ENCODE measurements at regions not wholly inside any gene's neighbourhood (a gene's known extent, or its start where the extent isn't known, plus 50 kb on each side); places are given as distances from the start of the nearest gene placed in this dataset.
A peak's percentile ranks its signal among the peaks of the same experiment; 100 is the strongest.
"Not testable (repeated sequence)": the region's sequence is repeated elsewhere in the genome, so short reads cannot be mapped to it uniquely, and the experiment has no call there.

GRCh38 chr1:197841158-197841557, 61.3 kb upstream of the C1orf53 start:
- DNase-seq (ENCODE audit: low read depth, low spot score) (no peak), FAIRE-seq (no peak)
- H3K36me3 ChIP-seq (ENCODE audit: control insufficient read depth in 2 of 2, extremely low read depth in 1 of 2, insufficient read depth in 2 of 2, low read length in 2 of 2) = no peaks in the 10 kb centered on the region
- H3K27me3 ChIP-seq (ENCODE audit: control insufficient read depth, extremely low read depth, insufficient read depth, low read length) = no peaks in the 10 kb centered on the region
- H3K4me1 ChIP-seq (ENCODE audit: control insufficient read depth, extremely low read depth, insufficient read depth, low read length) = peaks cover 13% of the 10 kb centered on the region
- no peaks in the 10 kb centered on the region for H3K9me3 ChIP-seq (ENCODE audit: control insufficient read depth, low read depth, low read length)
- no peak overlapping the region for H2AFZ ChIP-seq (ENCODE audit: control insufficient read depth, low read length)
- no peak overlapping the region for H3K27ac ChIP-seq (ENCODE audit: control insufficient read depth, insufficient read depth, low read length)
- H3K9me1 ChIP-seq (ENCODE audit: control insufficient read depth, extremely low read depth, insufficient read depth, low read length) = no peaks in the 10 kb centered on the region
- H3K79me2 ChIP-seq (ENCODE audit: control insufficient read depth, insufficient read depth, low read length) = no peaks in the 10 kb centered on the region
- no peaks in the 10 kb centered on the region for H4K20me1 ChIP-seq (ENCODE audit: control insufficient read depth, extremely low read depth, insufficient read depth, low read length)
- H3K4me2 ChIP-seq (ENCODE audit: control insufficient read depth, extremely low read depth, insufficient read depth, low read depth, low read length) = no peak overlapping the region
- H3K9ac ChIP-seq (ENCODE audit: control insufficient read depth, extremely low read depth, insufficient read depth, low read length) = no peak overlapping the region
- dilution Hi-C loops (cut with MboI; ENCODE audit: extremely low pct_ligation_motif_present, low sequenced_read_pairs) = no loop called here
- TF ChIP-seq CTCF (optimal IDR thresholded peaks at IDR 0.05 in 1 of 3, IDR thresholded peaks at IDR 0.05 in 1 of 3, conservative IDR thresholded peaks at IDR 0.05 in 1 of 3; ENCODE audit: extremely low read depth in 1 of 3, insufficient read depth in 2 of 3, low read length in 3 of 3) = no peak
- no peak for TF ChIP-seq EZH2 (IDR thresholded peaks at IDR 0.05; ENCODE audit: low read length)
- no peak overlapping the region for H3K4me3 ChIP-seq (ENCODE audit: control insufficient read depth in 2 of 3, extremely low read depth in 1 of 3, insufficient read depth in 2 of 3, low read depth in 1 of 3, low read length in 3 of 3)

- H3K4me2 ChIP-seq (ENCODE audit: control insufficient read depth, extremely low read depth, insufficient read depth, low read depth, low read length); H4K20me1 ChIP-seq (ENCODE audit: control insufficient read depth, extremely low read depth, insufficient read depth, low read length); FAIRE-seq; dilution Hi-C loops (cut with MboI; ENCODE audit: extremely low pct_ligation_motif_present, low sequenced_read_pairs); H3K36me3 ChIP-seq (ENCODE audit: control insufficient read depth in 2 of 2, extremely low read depth in 1 of 2, insufficient read depth in 2 of 2, low read length in 2 of 2); H2AFZ ChIP-seq (ENCODE audit: control insufficient read depth, low read length); H3K9ac ChIP-seq (ENCODE audit: control insufficient read depth, extremely low read depth, insufficient read depth, low read length); H3K27me3 ChIP-seq (ENCODE audit: control insufficient read depth, extremely low read depth, insufficient read depth, low read length); H3K79me2 ChIP-seq (ENCODE audit: control insufficient read depth, insufficient read depth, low read length); H3K4me3 ChIP-seq (ENCODE audit: control insufficient read depth in 2 of 3, extremely low read depth in 1 of 3, insufficient read depth in 2 of 3, low read depth in 1 of 3, low read length in 3 of 3); DNase-seq (ENCODE audit: low read depth, low spot score); H3K27ac ChIP-seq (ENCODE audit: control insufficient read depth, insufficient read depth, low read length); H3K9me1 ChIP-seq (ENCODE audit: control insufficient read depth, extremely low read depth, insufficient read depth, low read length); H3K9me3 ChIP-seq (ENCODE audit: control insufficient read depth, low read depth, low read length): not testable (repeated sequence)
- peaks cover 13% of the 10 kb centered on the region for H3K4me1 ChIP-seq (ENCODE audit: control insufficient read depth, extremely low read depth, insufficient read depth, low read length)
These were observed 62.6 kb upstream of the C1orf53 start for GRCh38 chr1:197839786-197840185.

DNA sequence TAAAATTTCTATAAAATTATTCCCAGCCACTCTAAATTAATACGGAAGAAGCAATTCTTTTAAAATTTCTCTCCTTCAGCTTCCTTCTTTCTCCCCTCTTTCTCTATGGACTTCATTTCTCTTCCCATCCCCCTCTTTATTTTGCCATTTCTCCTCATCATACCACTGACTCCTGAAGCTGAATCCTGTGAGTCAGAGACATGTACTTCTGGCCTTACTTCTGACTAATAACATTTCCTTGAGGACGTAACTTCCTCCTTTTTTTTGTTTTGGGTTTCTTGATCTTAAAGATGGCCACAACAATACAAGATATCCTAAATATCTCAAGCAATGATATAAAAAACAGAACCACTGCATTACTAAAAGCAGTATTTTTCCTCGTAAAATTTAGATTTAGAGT, 63.6 kb upstream of the DENND1B start:
- Histone ChIP-seq H3K9me3 (ENCODE audit: control insufficient read depth, low read depth, low read length) (no peaks in the 10 kb centered on the region), H3K36me3 (ENCODE audit: control insufficient read depth in 2 of 2, extremely low read depth in 1 of 2, insufficient read depth in 2 of 2, low read length in 2 of 2) (no peaks in the 10 kb centered on the region), H3K9ac (ENCODE audit: control insufficient read depth, extremely low read depth, insufficient read depth, low read length) (no peak overlapping the region), H3K4me3 (ENCODE audit: control insufficient read depth in 2 of 3, extremely low read depth in 1 of 3, insufficient read depth in 2 of 3, low read depth in 1 of 3, low read length in 3 of 3) (peak overlapping the region in 1 of 3 experiments; percentile 9), H3K79me2 (ENCODE audit: control insufficient read depth, insufficient read depth, low read length) (no peaks in the 10 kb centered on the region), H3K27me3 (ENCODE audit: control insufficient read depth, extremely low read depth, insufficient read depth, low read length) (no peaks in the 10 kb centered on the region), H3K9me1 (ENCODE audit: control insufficient read depth, extremely low read depth, insufficient read depth, low read length) (no peaks in the 10 kb centered on the region), H4K20me1 (ENCODE audit: control insufficient read depth, extremely low read depth, insufficient read depth, low read length) (no peaks in the 10 kb centered on the region), H2AFZ (ENCODE audit: control insufficient read depth, low read length) (peak overlapping the region; percentile 83), H3K27ac (ENCODE audit: control insufficient read depth, insufficient read depth, low read length) (peak overlapping the region; percentile 71), H3K4me2 (ENCODE audit: control insufficient read depth, extremely low read depth, insufficient read depth, low read depth, low read length) (peak overlapping the region; percentile 33), H3K4me1 (ENCODE audit: control insufficient read depth, extremely low read depth, insufficient read depth, low read length) (peaks cover 13% of the 10 kb centered on the region)
- TF ChIP-seq CTCF (optimal IDR thresholded peaks at IDR 0.05 in 1 of 3, IDR thresholded peaks at IDR 0.05 in 1 of 3, conservative IDR thresholded peaks at IDR 0.05 in 1 of 3; ENCODE audit: extremely low read depth in 1 of 3, insufficient read depth in 2 of 3, low read length in 3 of 3) (no peak), EZH2 (IDR thresholded peaks at IDR 0.05; ENCODE audit: low read length) (no peak)
- DNase-seq (ENCODE audit: low read depth, low spot score) (peak; percentile 21), FAIRE-seq (peak; percentile 90)
- dilution Hi-C loops (cut with MboI; ENCODE audit: extremely low pct_ligation_motif_present, low sequenced_read_pairs) = no loop called here
